ENCODE measurements at regions not wholly inside any gene's neighbourhood (a gene's known extent, or its start where the extent isn't known, plus 50 kb on each side); places are given as distances from the start of the nearest gene placed in this dataset.
"Not testable (repeated sequence)": the region's sequence is repeated elsewhere in the genome, so short reads cannot be mapped to it uniquely, and the experiment has no call there.

DNA sequence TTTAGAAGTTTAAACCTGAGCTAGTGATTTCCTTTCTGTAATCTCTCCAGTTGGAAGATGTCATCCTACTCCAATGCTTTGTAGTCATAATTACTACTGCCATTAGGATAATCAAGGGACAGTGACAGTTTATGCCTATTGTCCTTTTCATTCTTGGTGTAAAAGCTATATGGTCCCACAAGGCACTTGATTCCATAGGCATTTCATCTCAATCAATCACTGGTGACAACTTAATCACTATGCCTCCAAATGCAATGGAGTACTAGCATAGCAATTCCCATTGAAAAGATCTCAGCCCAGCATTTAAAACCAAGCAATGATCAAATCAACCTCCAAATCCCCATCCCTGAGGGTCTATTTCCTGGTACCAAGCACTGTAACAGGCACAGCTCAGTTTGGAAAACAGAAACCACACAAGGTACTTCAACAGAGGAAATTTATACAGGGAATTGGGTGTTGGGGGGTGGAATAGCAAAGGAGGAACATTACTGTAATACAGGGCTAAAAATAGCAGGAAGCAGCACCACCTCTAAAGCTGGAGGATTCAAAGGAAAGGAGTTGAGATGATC, 51.0 kb downstream of the FHIP2A start:
- no peak for DNase-seq

DNA sequence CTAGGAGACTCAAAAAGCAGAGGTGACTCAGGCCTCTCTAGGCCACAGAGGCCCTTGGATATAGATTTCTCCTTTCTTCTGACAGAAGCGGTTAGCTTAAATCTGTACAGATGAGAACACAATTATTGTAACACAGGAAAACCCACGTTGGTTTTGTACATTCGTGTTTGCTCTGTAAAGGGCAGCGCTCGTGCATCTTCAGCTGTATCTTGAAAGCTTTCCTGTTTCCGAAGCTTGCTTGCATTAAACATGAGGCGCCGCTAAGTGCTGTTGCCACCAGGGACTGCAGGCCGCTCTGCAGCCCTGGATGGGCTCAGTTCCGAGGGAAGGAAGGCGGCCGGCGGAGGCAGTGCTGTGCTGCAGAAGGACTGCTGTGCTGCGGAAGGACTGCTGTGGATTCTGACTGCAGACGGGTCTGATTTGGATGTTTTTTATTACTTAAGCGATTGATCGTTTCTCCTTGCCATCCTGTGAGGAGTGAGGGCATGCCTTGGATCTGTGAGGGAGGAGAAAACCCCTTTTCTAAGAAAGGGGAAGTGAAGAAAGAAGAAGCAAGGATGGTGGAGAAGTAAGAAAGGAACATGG, 53.3 kb downstream of the FHIP2A start:
- DNase-seq = no peak

DNA sequence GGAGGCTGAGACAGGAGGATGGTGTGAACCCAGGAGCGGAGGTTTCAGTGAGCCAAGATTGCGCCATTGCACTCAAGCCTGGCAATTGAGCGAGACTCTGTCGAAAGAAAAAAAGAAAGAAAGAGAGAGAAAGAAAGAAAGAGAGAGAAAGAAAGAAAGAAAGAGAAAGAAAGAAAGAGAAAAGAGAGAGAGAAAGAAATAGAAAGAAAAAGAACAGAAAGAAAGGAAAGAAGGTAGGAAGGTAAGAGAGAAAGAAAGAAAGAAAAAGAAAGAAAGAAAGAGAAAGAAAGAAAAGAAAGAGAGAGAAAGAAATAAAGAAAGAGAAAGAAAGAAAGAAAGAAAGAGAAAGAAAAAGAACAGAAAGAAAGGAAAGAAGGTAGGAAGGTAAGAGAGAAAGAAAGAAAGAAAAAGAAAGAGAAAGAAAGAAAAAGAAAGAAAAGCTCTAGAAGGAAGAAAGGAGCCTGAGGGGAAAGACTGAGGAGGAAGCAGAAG, 54.1 kb downstream of the FHIP2A start:
- DNase-seq = not testable (repeated sequence)

DNA sequence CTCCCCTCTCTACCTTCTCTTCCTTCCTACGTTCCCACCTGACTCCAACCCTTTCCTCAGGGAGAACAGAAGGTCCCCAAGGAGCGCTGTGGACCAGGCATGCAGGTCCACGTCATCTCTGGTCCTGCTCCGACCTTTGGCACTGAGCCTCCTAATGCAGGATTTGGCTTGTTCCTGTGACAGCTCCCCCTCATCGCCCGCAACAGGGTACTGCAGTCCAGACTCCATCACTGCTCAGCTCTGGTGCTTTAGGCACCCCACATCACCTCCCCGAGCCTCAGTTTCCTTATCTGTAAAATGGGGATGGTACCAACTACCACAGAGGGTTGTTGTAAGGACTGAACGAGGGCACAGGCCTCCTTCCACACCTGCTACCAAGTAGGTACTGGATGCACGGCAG, 54.6 kb downstream of the FHIP2A start:
- DNase-seq = peak; percentile 23

GRCh38 chr10:114876602-114877300, 55.2 kb downstream of the FHIP2A start:
- peak; percentile 87 for DNase-seq

DNA sequence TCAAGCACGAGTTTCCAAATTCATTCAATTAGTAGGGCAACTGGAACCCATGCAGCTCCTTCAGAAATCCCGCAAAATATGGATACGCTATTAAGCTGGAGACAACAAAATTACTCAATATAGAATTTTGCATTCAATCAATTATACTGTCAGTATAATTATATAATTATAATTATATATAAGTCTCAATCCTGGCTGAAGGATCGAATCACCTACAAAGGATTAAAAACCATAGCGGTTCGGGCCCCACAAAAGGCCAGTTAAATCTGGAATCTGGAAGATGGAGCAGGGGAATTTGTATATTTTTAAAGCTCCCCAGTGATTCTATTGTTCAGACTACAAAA, 55.7 kb downstream of the FHIP2A start:
- no peak for DNase-seq

DNA sequence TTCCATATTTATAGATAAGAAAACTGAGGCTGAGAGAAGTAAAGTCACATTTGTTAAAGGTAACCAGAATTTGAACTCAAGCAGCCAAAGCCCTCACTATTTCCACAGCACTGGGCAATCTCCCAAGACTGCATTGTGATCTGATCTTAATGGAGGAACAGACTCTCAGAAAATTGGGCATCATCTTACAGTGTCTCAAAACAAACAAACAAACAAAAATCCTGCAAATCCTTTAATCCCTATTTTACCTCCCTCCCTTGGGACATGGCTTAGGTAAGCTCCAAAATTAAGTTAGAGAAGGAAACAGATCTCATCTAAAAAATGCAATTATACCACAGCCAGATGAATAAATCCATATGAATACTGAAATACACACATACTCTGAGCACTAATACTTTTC, 57.5 kb downstream of the FHIP2A start:
- no peak for DNase-seq

GRCh38 chr10:114879541-114880158, 58.1 kb downstream of the FHIP2A start:
- peak; percentile 41 for DNase-seq

GRCh38 chr10:114881417-114881816, 56.6 kb upstream of the TRUB1 start:
- DNase-seq = no peak

- DNase-seq = no peak
Observed at GRCh38 chr10:114881901-114882300, 56.1 kb upstream of the TRUB1 start.

- DNase-seq = no peak
Observed at GRCh38 chr10:114885443-114885842, 52.6 kb upstream of the TRUB1 start.

All from DMS53 (cell line).